Kidney (tissue), 13 donors: ENCODE measurements at regions not wholly inside any gene's neighbourhood (a gene's known extent, or its start where the extent isn't known, plus 50 kb on each side); places are given as distances from the start of the nearest gene placed in this dataset.

Experiments
- DNase-seq, 5 donors: peaks; one replicate each; pipeline ENCODE4 v3.0.0-alpha.2; 2013 to 2020
- FAIRE-seq: peaks from 2 replicates; lab custom pipeline; 2012; peaks lifted over from hg19 to GRCh38; lab: Jason Lieb, UNC
- H3K27ac ChIP-seq, 2 donors: one replicate each; pipeline ENCODE4 v1.7.0; 2013; ENCODE audit warnings: low read depth in 2 of 2, low read length in 2 of 2, inconsistent platforms in 1 of 2
- H3K27me3 ChIP-seq: one replicate; pipeline ENCODE4 v1.7.1; 2013; ENCODE audit warnings: low read length, inconsistent platforms; ENCODE audit not compliant: control insufficient read depth, insufficient read depth
- H3K36me3 ChIP-seq, 3 donors: one replicate each; pipeline versions ENCODE4 v1.7.0 to v1.7.1; 2013; ENCODE audit warnings: low read length in 3 of 3, control low read depth in 1 of 3, inconsistent platforms in 1 of 3; ENCODE audit not compliant: insufficient read depth in 3 of 3, control insufficient read depth in 2 of 3
- H3K4me1 ChIP-seq, 3 donors: one replicate each; pipeline versions ENCODE4 v1.7.0 to v1.7.1; 2013; ENCODE audit warnings: low read length in 3 of 3, inconsistent platforms in 1 of 3, low read depth in 1 of 3; ENCODE audit not compliant: control insufficient read depth in 2 of 3, insufficient read depth in 2 of 3
- H3K4me3 ChIP-seq, 3 donors: one replicate each; pipeline versions ENCODE4 v1.7.0 to v1.8.1; 2013; ENCODE audit warnings: low read length in 3 of 3, control low read depth in 1 of 3, inconsistent platforms in 1 of 3
- H3K9ac ChIP-seq, 3 donors: one replicate each; pipeline versions ENCODE4 v1.7.0 to v1.7.1; 2013; ENCODE audit warnings: low read length in 3 of 3, control low read depth in 1 of 3, inconsistent platforms in 1 of 3
- H3K9me3 ChIP-seq, 3 donors: one replicate each; pipeline versions ENCODE4 v1.7.0 to v1.7.1; 2013; ENCODE audit warnings: low read length in 3 of 3, control low read depth in 1 of 3, inconsistent platforms in 1 of 3; ENCODE audit not compliant: control insufficient read depth in 2 of 3, insufficient read depth in 1 of 3
- intact Hi-C: fragments of 100-400 bp; cut with DNase I; formaldehyde crosslinking; loops from one replicate; pipeline ENCODE4 v1.11.1; 2022
- TF ChIP-seq, protein P1 (sequence below): IDR thresholded peaks from 3 replicates; pipeline ENCODE4 v1.5.1; 2012; ENCODE audit warnings: mild to moderate bottlenecking, moderate library complexity, borderline replicate concordance; ENCODE audit not compliant: insufficient read depth; ENCODE audit errors: extremely low read depth
- donor health status: control.
- donor health status: control.
- donor health status: control.
- donor health status: control.
- donor health status: control.
- donor health status: DM: yes; HTN: yes; CAD: no.
- donor health status: Normal renal cell carcinoma (clear cell type).

DNA sequence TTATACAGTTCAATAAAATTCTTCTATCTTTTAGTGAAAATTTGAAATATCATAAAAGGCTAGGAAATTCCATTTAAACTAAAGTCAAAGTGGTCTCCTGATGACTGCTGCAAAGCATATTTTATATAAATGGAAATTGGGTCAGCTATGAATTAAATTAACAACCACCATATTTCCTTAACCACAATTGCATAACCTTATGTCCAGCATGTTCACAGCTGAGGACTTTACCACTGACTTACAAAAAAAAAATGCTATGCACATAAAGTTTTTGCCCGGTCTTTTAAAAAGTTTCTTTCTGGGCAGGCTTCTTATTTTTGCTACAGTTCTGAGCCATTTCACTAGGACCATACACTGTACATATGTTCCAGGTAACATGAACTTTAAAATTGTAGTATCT, 208.6 kb upstream of the RGMB start:
- DNase-seq (no peak), FAIRE-seq (no peak)
- intact Hi-C loops = no loop called here
- no peaks in the 10 kb centered on the region for H3K9me3 ChIP-seq
- H3K4me1 ChIP-seq = no peaks in the 10 kb centered on the region
- TF ChIP-seq, protein P1, sequence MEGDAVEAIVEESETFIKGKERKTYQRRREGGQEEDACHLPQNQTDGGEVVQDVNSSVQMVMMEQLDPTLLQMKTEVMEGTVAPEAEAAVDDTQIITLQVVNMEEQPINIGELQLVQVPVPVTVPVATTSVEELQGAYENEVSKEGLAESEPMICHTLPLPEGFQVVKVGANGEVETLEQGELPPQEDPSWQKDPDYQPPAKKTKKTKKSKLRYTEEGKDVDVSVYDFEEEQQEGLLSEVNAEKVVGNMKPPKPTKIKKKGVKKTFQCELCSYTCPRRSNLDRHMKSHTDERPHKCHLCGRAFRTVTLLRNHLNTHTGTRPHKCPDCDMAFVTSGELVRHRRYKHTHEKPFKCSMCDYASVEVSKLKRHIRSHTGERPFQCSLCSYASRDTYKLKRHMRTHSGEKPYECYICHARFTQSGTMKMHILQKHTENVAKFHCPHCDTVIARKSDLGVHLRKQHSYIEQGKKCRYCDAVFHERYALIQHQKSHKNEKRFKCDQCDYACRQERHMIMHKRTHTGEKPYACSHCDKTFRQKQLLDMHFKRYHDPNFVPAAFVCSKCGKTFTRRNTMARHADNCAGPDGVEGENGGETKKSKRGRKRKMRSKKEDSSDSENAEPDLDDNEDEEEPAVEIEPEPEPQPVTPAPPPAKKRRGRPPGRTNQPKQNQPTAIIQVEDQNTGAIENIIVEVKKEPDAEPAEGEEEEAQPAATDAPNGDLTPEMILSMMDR = no peak
- H3K27me3 ChIP-seq = no peaks in the 10 kb centered on the region
- no peak overlapping the region for H3K4me3 ChIP-seq
- no peaks in the 10 kb centered on the region for H3K36me3 ChIP-seq
- H3K9ac ChIP-seq = no peak overlapping the region
- no peak overlapping the region for H3K27ac ChIP-seq

DNA sequence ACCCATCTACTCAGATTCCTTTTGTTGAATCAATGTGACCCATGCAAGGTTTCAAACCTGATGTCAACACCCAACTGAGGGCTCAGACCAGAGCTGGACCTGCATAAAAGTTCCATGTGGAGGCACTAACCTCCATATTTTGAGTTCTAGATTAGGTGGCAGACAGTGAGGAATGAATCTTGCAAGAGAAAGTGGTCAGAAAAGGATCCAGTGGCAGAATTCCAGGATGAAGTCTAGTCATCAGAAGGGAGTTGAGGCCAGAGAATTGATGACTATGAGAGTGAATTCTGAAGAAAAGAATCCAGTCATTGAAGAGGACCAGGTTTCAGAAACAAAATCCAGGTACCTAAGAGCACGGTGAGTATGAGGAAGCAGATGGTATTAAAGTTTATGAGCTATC, 205.1 kb upstream of the RGMB start:
- no peaks in the 10 kb centered on the region for H3K9me3 ChIP-seq
- H3K27ac ChIP-seq = no peak overlapping the region
- intact Hi-C loops = no loop called here
- TF ChIP-seq, protein P1 = no peak
- FAIRE-seq (no peak), DNase-seq (no peak)
- no peaks in the 10 kb centered on the region for H3K36me3 ChIP-seq
- H3K4me3 ChIP-seq = no peak overlapping the region
- H3K4me1 ChIP-seq = no peaks in the 10 kb centered on the region
- no peaks in the 10 kb centered on the region for H3K27me3 ChIP-seq
- no peak overlapping the region for H3K9ac ChIP-seq

DNA sequence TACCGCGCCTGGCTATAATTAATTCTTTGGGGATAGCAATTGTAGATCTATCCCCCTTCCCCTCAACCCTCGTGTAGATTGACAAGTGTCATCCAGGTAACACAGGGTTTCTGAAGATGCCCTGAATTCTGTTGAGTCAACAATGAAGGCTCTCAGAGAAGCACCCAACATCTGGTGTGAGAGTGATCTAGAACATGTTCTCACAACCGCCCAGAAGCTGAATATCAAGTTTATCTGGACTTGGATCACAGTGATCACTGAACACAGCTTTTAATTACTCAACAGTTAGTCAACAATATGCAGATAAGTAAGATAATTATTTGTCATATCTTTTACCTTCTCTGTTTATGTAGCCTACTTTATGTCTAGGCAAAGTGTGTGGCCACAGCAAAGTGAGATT, 204.2 kb upstream of the RGMB start:
- FAIRE-seq (no peak), DNase-seq (no peak)
- H3K27ac ChIP-seq = no peak overlapping the region
- H3K27me3 ChIP-seq = no peaks in the 10 kb centered on the region
- H3K4me3 ChIP-seq = no peak overlapping the region
- H3K9ac ChIP-seq = no peak overlapping the region
- TF ChIP-seq, protein P1 = no peak
- no peaks in the 10 kb centered on the region for H3K4me1 ChIP-seq
- intact Hi-C loops = no loop called here
- H3K36me3 ChIP-seq = no peaks in the 10 kb centered on the region
- no peaks in the 10 kb centered on the region for H3K9me3 ChIP-seq

DNA sequence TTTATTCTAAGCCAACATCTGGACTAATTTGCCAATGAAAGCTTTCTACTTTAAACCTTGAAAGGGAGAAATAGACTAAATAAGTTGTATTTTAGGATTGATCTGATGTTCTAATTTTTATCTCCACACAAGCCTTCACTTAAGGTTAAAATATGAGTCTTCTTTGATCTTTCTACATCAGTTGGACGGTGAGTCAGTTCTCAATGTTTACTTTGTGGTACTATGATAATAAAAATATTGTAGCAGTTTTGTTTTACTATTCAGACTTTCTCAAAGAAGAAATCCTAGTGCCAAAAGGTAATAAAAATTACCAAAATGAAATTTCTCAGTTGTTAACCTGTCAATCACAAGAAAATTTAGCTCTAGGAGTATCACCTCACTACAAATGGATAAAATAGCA, 203.5 kb upstream of the RGMB start:
- Histone ChIP-seq H3K27ac (no peak overlapping the region), H3K36me3 (no peaks in the 10 kb centered on the region), H3K4me1 (no peaks in the 10 kb centered on the region), H3K9ac (no peak overlapping the region), H3K27me3 (no peaks in the 10 kb centered on the region), H3K9me3 (no peaks in the 10 kb centered on the region), H3K4me3 (no peak overlapping the region)
- intact Hi-C loops = no loop called here
- no peak for DNase-seq
- FAIRE-seq = no peak
- TF ChIP-seq, protein P1 = no peak
